Naive B cell (primary cell): ENCODE measurements at regions not wholly inside any gene's neighbourhood (a gene's known extent, or its start where the extent isn't known, plus 50 kb on each side); places are given as distances from the start of the nearest gene placed in this dataset.
"Not testable (repeated sequence)": the region's sequence is repeated elsewhere in the genome, so short reads cannot be mapped to it uniquely, and the experiment has no call there.

Experiments
- ATAC-seq, 2 donors: fragments of 150-1000 bp; cut with Tn5 transposase; 2 replicates each; pipeline ENCODE4 v1.10.0; 2021; ENCODE audit warnings: low read depth in 2 of 2, mild to moderate bottlenecking in 2 of 2, moderate library complexity in 2 of 2
- DNase-seq: peaks from one replicate; pipeline ENCODE4 v3.0.0; 2022
- H3K27ac Mint-ChIP-seq, 6 donors: one replicate each; pipeline ENCODE4 v1.8.0; 2020 to 2022; ENCODE audit warnings: mild to moderate bottlenecking in 6 of 6, mixed read lengths in 6 of 6, moderate library complexity in 5 of 6, inconsistent platforms in 2 of 6
- H3K27me3 Mint-ChIP-seq, 3 donors: one replicate each; pipeline ENCODE4 v1.8.0; 2021 to 2022; ENCODE audit warnings: mixed read lengths in 3 of 3, mild to moderate bottlenecking in 1 of 3
- H3K36me3 Mint-ChIP-seq, 2 donors: one replicate each; pipeline ENCODE4 v1.8.0; 2020 to 2022; ENCODE audit warnings: mixed read lengths in 2 of 2, inconsistent platforms in 1 of 2, mild to moderate bottlenecking in 1 of 2
- H3K4me1 Mint-ChIP-seq, 3 donors: one replicate each; pipeline ENCODE4 v1.8.0; 2020 to 2022; ENCODE audit warnings: mixed read lengths in 3 of 3, inconsistent platforms in 1 of 3, mild to moderate bottlenecking in 1 of 3, moderate library complexity in 1 of 3
- H3K4me3 Mint-ChIP-seq, 8 donors: one replicate each; pipeline ENCODE4 v1.8.0; 2020 to 2022; ENCODE audit warnings: mild to moderate bottlenecking in 8 of 8, mixed read lengths in 8 of 8, moderate library complexity in 8 of 8, inconsistent platforms in 2 of 8
- H3K9me3 Mint-ChIP-seq, 7 donors: one replicate each; pipeline ENCODE4 v1.8.0; 2020 to 2022; ENCODE audit warnings: mixed read lengths in 7 of 7, mild to moderate bottlenecking in 5 of 7, inconsistent platforms in 2 of 7, moderate library complexity in 1 of 7

- peaks cover under 1 to 17% (median 5%) of the 10 kb centered on the region in 7 donors for H3K9me3 Mint-ChIP-seq
- H3K36me3 Mint-ChIP-seq, result peaks cover 0 to 8% of the 10 kb centered on the region in 2 donors
- DNase-seq (no peak), ATAC-seq (no peak)
- peaks cover 0 to 6% (median 0%) of the 10 kb centered on the region in 3 donors for H3K27me3 Mint-ChIP-seq
- no peaks in the 10 kb centered on the region for H3K4me1 Mint-ChIP-seq
- H3K27ac Mint-ChIP-seq, result no peak overlapping the region
- no peak overlapping the region for H3K4me3 Mint-ChIP-seq
Observed at GRCh38 chr10:121385136-121385535, 213.1 kb downstream of the FGFR2 start.

DNA sequence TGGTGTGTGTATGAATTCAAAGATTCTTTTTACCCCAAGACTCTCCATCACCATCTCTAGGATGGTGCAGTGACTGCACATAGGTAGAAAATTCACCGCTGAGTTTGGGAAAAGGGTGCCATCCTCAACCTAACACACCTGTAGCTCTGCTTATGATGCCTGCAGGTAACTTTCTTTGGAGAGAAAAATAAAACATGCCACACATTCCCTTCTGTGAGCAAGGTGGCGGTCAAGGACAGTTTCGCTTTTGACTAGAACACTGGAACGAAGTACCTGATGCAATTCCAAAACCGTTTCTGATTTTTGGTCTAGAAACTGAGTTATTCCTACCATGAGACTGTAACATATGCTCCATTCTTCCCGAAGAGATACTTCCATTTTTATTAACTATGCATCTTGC lies 205.6 kb downstream of the FGFR2 start:
- H3K4me1 Mint-ChIP-seq, result no peaks in the 10 kb centered on the region
- H3K36me3 Mint-ChIP-seq, result no peaks in the 10 kb centered on the region
- H3K9me3 Mint-ChIP-seq, result peaks cover 0 to 11% (median 4%) of the 10 kb centered on the region in 7 donors
- H3K27ac Mint-ChIP-seq, result no peak overlapping the region
- DNase-seq (no peak), ATAC-seq (no peak)
- no peak overlapping the region for H3K4me3 Mint-ChIP-seq
- peaks cover 0 to 4% (median 0%) of the 10 kb centered on the region in 3 donors for H3K27me3 Mint-ChIP-seq

- H3K4me3 Mint-ChIP-seq, result no peak overlapping the region
- ATAC-seq, result no peak
- H3K27me3 Mint-ChIP-seq, result peaks cover 0 to 4% (median 0%) of the 10 kb centered on the region in 3 donors
- no peaks in the 10 kb centered on the region for H3K4me1 Mint-ChIP-seq
- peaks cover 0 to 7% (median 4%) of the 10 kb centered on the region in 7 donors for H3K9me3 Mint-ChIP-seq
- no peaks in the 10 kb centered on the region for H3K36me3 Mint-ChIP-seq
- DNase-seq, result no peak
- H3K27ac Mint-ChIP-seq, result no peak overlapping the region
Observed at GRCh38 chr10:121393522-121393921, 204.7 kb downstream of the FGFR2 start.

GRCh38 chr10:121400507-121400906 lies 197.7 kb downstream of the FGFR2 start:
- H3K27me3 Mint-ChIP-seq, H3K9me3 Mint-ChIP-seq, H3K36me3 Mint-ChIP-seq, H3K4me1 Mint-ChIP-seq, H3K27ac Mint-ChIP-seq, DNase-seq, ATAC-seq, H3K4me3 Mint-ChIP-seq: not testable (repeated sequence)

DNA sequence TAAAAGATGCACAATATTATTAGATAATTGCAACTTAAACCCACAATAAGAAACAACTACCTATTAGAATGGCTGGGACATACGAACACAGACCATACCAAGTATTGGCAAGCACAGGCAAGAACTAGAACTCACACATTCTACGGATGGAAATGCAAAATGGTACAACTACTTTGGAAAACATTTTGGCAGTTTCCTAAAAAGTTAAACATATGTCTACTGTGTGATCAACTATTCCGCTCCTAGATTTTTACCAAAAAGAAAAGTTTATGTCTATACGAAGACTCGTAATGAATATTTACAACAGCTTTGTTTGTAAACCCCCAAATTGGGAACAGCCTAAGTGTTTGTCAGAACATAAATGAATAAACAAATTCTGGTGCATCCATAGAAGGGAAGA lies 194.7 kb downstream of the FGFR2 start:
- Mint-ChIP-seq H3K9me3 (peaks cover 0 to 4% (median 0%) of the 10 kb centered on the region in 7 donors), H3K4me1 (no peaks in the 10 kb centered on the region), H3K27ac (no peak overlapping the region), H3K27me3 (no peaks in the 10 kb centered on the region), H3K36me3 (no peaks in the 10 kb centered on the region), H3K4me3 (no peak overlapping the region)
- DNase-seq (no peak), ATAC-seq (no peak)

- Mint-ChIP-seq H3K4me3 (no peak overlapping the region), H3K27me3 (no peaks in the 10 kb centered on the region), H3K27ac (no peak overlapping the region), H3K9me3 (peaks cover 0 to 4% (median 0%) of the 10 kb centered on the region in 7 donors), H3K36me3 (no peaks in the 10 kb centered on the region), H3K4me1 (no peaks in the 10 kb centered on the region)
- ATAC-seq, result no peak
- no peak for DNase-seq
Observed at GRCh38 chr10:121404611-121405010, 193.6 kb downstream of the FGFR2 start.

DNA sequence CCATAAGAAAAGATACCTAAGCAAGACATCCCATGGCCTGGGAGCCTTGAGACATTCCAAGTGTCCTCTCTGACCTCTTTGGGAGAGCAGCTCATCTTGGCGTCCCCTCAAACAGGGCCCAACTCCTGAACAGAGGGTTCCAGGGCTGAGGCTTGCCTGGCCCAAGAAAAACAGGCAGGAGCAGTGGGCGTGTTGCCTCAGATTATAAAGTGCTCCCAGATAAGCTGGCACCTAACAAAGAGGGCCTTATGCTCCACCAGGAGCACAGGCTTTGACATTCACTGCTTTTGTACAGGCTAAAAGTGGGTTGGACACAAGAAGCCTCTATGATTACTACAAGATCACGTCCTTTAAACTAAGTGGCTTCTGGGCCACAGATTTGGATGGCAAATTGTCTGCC lies 193.1 kb downstream of the FGFR2 start:
- DNase-seq (no peak), ATAC-seq (no peak)
- no peak overlapping the region for H3K4me3 Mint-ChIP-seq

GRCh38 chr10:121405549-121405948 lies 192.7 kb downstream of the FGFR2 start:
- Mint-ChIP-seq H3K36me3 (no peaks in the 10 kb centered on the region), H3K27me3 (no peaks in the 10 kb centered on the region), H3K9me3 (peaks cover 0 to 7% (median 0%) of the 10 kb centered on the region in 7 donors), H3K4me1 (no peaks in the 10 kb centered on the region), H3K27ac (no peak overlapping the region), H3K4me3 (no peak overlapping the region)
- no peak for ATAC-seq
- DNase-seq, result no peak

More for the DNA sequence above, 193.1 kb downstream of the FGFR2 start:
- H3K9me3 Mint-ChIP-seq, result peaks cover 0 to 4% (median 0%) of the 10 kb centered on the region in 7 donors
- H3K36me3 Mint-ChIP-seq, result no peaks in the 10 kb centered on the region
- H3K27me3 Mint-ChIP-seq, result no peaks in the 10 kb centered on the region
- no peaks in the 10 kb centered on the region for H3K4me1 Mint-ChIP-seq
- no peak overlapping the region for H3K27ac Mint-ChIP-seq

GRCh38 chr10:121405953-121406352 lies 192.3 kb downstream of the FGFR2 start:
- no peaks in the 10 kb centered on the region for H3K36me3 Mint-ChIP-seq
- no peak for ATAC-seq
- peaks cover 0 to 10% (median 0%) of the 10 kb centered on the region in 7 donors for H3K9me3 Mint-ChIP-seq
- no peaks in the 10 kb centered on the region for H3K27me3 Mint-ChIP-seq
- no peak for DNase-seq
- no peak overlapping the region for H3K27ac Mint-ChIP-seq
- no peaks in the 10 kb centered on the region for H3K4me1 Mint-ChIP-seq
- no peak overlapping the region for H3K4me3 Mint-ChIP-seq

DNA sequence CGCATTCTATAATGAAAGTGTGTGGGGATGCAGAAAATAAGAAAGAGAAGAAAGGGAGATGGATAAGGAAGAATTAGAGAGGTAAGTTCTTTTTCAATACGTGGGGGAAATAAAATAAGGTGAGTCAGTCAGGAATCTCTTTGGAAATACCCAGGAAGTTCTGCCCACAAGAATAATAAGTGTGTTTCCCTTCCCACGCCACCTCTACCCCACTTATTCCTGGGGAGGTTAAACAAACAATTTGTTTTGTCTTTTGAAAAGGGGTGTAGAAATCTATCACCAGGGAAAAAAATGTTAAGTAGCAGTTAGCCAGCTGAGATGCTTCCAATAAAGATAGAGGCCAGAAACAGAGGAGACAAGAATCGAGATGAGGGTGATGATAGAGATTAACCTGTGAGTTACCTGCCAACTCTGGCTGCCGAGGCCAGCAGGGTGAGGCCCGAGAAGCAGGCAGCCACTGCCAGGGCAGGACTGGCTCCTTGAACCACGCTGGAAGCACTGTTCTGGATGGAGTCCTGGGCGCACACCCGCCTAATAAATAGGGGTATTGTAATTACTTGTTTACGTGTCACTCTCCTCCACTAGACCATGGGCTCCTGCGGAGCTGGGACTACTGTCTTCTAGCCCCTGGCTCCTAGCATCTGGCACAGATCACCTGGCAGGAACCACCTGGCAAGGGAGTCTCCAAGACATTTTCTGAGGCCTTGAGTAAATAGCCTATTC lies 191.3 kb downstream of the FGFR2 start:
- Mint-ChIP-seq H3K4me3 (no peak overlapping the region), H3K4me1 (no peaks in the 10 kb centered on the region), H3K9me3 (peaks cover 0 to 10% (median 0%) of the 10 kb centered on the region in 7 donors), H3K27me3 (no peaks in the 10 kb centered on the region), H3K36me3 (no peaks in the 10 kb centered on the region), H3K27ac (no peak overlapping the region)
- no peak for DNase-seq
- ATAC-seq, result no peak

- H3K27ac Mint-ChIP-seq, result no peak overlapping the region
- ATAC-seq, result no peak
- H3K4me1 Mint-ChIP-seq, result no peaks in the 10 kb centered on the region
- no peaks in the 10 kb centered on the region for H3K27me3 Mint-ChIP-seq
- DNase-seq, result no peak
- peaks cover 0 to 10% (median 1%) of the 10 kb centered on the region in 7 donors for H3K9me3 Mint-ChIP-seq
- H3K36me3 Mint-ChIP-seq, result no peaks in the 10 kb centered on the region
- no peak overlapping the region for H3K4me3 Mint-ChIP-seq
Observed at GRCh38 chr10:121409466-121410104, 188.7 kb downstream of the FGFR2 start.

DNA sequence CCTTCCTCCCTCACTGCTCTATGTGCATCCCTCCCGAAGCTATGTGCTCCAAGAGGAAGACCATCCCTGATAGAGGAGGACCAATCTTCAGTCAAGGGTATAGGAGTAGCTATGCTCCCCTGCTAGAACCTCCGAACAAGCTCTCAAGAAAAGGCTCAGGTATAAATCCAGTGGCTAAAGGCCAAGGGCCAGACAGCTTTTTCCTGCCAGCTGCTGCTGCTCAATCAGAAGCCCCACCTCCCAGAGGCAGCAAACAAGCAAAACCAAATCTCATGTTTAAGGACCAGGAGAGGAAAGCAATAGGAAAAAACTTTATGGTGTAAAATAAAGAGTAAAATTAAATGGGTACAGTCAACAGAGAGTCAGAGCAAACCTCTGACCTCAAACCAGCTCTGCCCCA lies 187.2 kb downstream of the FGFR2 start:
- H3K9me3 Mint-ChIP-seq, result peaks cover 0 to 6% (median 1%) of the 10 kb centered on the region in 7 donors
- ATAC-seq (no peak), DNase-seq (no peak)
- H3K4me3 Mint-ChIP-seq, result no peak overlapping the region
- H3K4me1 Mint-ChIP-seq, result no peaks in the 10 kb centered on the region
- H3K27me3 Mint-ChIP-seq, result no peaks in the 10 kb centered on the region
- H3K36me3 Mint-ChIP-seq, result no peaks in the 10 kb centered on the region
- H3K27ac Mint-ChIP-seq, result no peak overlapping the region

- H3K4me1 Mint-ChIP-seq, result no peaks in the 10 kb centered on the region
- no peak overlapping the region for H3K4me3 Mint-ChIP-seq
- peaks cover 0 to 8% (median 1%) of the 10 kb centered on the region in 7 donors for H3K9me3 Mint-ChIP-seq
- no peak for DNase-seq
- no peaks in the 10 kb centered on the region for H3K36me3 Mint-ChIP-seq
- ATAC-seq, result no peak
- H3K27me3 Mint-ChIP-seq, result no peaks in the 10 kb centered on the region
- H3K27ac Mint-ChIP-seq, result no peak overlapping the region
Observed at GRCh38 chr10:121413951-121414350, 184.3 kb downstream of the FGFR2 start.

DNA sequence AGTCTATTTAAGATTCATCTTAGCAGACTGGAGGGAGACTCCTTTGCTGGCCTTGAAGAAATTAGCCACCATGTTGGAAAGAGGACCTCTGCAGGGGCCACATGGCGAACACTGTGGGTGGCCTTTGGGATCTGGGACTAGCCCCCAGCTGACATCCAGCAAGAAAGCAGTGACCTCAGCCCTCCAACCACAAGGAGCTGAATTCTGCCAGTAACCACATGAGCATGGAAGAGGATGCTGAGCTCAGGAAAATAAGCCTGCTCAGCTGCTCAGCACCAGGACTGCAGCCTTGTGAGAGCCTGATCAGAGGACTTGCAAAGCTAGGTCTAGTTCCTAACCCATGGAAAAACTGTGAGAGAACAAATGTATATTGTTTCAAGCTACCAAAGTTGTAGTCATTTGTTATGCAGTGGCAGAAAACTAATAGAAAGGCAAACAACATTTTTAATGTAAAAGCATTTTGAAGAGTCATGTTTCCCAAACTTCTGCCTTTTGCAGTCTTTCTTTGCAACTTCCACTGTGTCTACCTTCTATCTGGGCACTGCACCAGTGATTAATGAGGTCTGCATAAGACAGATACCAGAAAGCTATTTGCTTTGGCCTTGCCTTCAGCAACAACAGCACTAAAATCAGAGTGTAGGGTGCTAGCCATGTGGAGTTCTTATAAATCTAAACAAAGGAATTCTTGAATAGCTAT lies 183.7 kb downstream of the FGFR2 start:
- Mint-ChIP-seq H3K4me3 (no peak overlapping the region), H3K36me3 (no peaks in the 10 kb centered on the region), H3K9me3 (peaks cover 0 to 10% (median 1%) of the 10 kb centered on the region in 7 donors), H3K4me1 (no peaks in the 10 kb centered on the region), H3K27ac (no peak overlapping the region), H3K27me3 (no peaks in the 10 kb centered on the region)
- ATAC-seq, result no peak
- no peak for DNase-seq
